Bone marrow (tissue), 2 donors: ENCODE measurements at regions not wholly inside any gene's neighbourhood (a gene's known extent, or its start where the extent isn't known, plus 50 kb on each side); places are given as distances from the start of the nearest gene placed in this dataset.
A peak's percentile ranks its signal among the peaks of the same experiment; 100 is the strongest.
"Not testable (repeated sequence)": the region's sequence is repeated elsewhere in the genome, so short reads cannot be mapped to it uniquely, and the experiment has no call there.

Source experiments
- DNase-seq, 2 donors: peaks; one replicate each; lab custom pipeline; 2025; lab: John Stamatoyannopoulos, UW

DNA sequence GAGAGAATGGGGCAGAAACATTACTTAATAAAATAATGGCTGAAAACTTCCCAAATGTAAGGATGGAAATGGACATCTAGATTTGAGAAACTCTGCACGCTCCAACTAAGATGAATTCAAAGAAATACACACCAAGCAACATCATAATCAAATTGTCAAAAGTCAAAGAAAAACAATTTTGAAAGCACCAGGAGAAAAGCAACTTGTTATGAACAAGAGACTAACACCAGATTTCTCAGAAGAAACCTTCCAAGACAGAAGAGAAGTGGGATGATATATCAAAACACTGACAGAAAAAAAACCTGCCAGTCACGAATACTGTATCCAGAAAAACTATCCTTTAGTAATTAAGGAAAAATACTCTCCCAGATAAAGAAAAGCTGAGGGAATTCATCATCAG is 208.6 kb upstream of the SAMSN1 start:
- no peak for DNase-seq

DNA sequence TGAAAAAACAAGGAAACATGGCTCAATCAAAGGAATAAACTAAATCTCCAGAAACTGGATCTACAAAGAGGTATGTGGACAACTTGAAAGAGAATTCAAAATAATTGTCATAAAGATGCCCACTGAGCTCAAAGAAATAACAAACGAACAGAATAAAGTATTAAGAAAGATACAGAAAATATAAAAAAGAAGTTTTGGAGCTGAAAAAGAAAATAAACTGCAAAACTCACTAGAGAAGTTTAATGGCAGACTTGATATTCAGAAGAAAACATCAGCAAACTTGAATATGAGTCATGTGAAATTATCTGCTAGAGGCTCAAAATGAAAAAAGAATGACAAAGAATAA is 208.1 kb upstream of the SAMSN1 start:
- no peak for DNase-seq

DNA sequence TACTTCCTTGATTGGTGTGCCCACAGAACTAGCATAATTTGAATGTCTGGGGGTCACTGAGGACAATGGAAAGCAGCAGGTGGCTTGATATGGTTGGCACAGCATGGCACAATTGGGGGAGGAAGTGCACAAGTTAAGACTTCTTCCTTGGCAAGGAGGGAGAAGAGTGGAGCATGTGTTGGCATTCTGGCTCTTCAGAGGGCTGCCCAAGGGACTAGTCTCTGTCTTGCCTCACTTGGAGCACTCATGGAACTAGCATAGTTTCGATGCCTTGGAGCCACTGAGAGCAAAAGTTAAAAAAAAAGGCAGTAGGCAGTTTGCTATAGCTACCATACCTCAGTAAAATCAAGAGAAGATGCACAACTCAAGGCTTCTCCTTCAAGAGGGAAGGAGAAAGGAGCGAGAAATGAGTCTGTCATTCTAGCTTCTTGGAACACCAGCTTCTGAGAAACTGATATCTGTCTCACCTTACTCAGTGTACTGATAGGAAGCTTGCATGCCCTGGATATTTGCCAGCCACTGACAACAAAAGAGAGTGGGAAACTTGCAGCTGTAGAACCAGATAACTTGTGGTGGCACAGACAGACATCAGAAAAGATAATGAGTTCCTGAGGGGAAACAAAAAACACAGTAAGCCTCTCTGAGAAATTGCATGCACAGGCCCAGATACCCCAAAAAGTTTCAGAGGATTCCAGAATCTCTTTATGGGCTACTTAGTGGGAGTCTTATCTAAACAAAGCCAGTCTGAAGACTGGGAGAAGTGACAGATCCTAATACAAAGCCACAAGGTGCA is 207.5 kb upstream of the SAMSN1 start:
- DNase-seq: no peak

DNA sequence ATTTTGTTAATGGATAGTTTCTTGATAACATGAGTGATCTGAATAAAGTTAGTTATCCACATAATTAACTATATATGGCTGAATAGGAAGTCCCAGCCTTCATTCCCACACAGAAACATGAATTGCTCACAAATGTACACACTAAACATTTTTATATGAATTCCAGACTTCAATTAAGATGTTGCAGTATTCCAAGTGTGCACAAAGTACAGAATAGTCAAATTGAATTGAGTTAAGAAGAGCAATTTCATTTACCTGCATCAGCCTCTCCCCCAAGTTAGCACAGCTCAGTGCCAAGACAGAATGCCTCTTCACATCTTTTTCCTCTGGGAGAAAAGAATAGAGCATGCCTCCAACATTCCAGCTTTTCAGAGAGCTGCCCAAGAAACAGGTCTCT is 207.0 kb upstream of the SAMSN1 start:
- no peak for DNase-seq

DNA sequence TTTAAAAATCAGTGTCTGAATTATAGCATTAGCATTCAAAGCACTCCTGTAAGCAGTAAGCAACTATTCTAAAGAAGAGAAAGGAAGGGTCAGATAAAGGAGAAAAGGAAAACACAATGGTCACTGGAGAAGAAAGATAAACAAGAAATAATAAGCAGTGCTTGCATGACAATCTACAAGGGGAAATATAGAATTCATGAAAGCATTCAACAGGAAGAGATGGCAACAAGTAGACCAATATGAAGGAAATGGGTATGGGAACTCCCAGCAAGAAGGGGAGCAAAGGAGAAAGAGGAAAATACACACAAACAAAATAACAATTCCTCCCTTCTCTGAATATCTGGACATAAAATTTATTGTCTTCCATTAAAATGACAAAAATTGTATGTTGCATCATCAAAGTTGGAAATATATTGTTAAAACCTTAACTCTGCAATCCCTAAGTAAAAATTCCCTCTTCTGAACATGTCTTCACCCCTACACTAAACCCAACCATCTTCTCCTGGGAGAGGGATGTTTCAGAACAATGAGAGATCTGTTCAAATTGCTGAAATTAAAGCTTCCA is 206.3 kb upstream of the SAMSN1 start:
- no peak for DNase-seq

DNA sequence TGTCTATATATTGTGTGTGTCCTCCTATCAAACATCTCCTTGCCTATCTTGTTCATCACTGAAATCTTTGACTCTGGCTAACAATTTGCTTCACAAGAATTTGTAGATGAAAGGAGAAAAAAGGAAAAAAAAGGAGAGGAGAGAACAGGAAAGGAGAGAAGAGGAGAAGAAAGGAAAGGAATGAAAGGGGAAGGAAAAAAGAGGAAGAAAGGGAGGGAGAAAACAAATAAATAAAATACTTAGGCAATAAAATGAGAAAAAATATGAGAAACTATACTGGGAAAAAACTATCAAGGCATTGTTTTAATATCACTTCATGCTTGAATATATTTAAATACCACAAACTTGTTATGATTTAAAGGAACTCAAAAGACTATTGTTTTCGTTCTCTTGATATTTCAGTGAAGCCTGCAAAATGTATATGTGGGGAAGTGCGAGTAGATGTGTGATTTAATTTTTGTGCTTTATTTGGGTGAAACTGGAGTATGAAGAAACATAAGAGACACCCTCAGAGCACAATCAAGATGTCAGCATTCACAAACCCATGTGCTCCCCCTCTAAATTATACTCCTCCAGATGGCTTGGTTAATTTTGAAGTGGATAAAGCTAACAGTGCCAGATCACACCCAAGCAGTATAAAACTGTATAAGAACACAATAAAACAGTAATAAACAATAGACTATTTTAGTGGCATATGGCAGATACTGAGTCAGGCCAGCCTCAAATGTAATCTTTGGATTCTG is 205.7 kb upstream of the SAMSN1 start:
- DNase-seq: no peak

DNA sequence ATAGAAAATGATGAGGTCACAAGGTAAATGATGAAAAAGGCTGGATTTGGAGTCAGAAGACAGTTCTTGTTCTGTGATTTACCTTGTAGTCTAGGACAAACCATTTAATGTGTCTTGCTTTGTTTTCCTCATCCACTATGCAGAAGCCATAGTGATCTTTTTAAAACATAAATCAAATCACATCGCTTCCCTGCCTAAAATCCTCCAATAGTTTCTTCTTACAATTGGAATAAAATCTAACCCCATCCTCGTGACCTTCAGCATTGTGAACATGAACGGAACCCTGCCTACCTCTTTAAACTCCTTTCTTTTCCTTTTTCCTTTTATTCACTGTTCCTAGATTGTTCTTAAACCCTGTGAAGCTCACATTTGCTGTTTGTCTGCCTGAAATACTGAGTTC is 204.9 kb upstream of the SAMSN1 start:
- DNase-seq: no peak

DNA sequence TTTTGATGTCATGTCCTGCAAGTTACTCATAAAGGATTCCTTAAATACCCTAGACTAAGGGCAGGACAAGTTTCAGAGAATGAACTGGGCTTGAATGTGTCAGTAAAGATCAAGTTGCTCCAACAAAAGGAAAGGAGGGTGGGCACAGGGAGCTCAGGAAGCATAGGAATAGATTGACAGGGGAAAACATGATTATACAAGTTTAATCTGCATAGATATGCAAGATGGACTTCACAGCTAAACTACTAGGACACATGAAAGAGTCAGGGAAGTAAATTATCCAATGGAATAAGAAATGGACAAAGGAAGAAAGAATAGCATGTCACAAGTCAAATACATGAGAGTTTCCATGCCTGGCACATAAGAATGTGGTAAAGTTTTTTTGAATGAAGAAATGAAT is 203.9 kb upstream of the SAMSN1 start:
- DNase-seq: no peak

DNA sequence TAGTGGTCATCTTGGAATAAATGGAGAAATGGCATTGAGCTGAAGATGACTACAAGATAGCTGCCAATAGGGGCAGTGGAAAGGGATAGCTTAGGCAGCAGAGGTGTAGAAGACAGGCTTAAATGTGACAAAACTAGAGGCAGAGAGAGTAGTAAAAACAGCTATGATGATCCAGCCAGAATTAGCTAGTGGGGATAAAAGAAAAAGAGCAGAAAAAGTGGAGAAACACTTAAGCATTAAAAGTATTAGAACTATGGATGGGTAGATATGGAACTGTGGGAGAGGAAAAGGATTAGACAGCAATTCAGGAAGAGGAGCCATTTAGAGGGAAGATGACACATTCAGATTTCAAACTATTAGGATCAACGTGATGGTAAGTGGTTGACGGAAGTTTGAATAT is 202.5 kb upstream of the SAMSN1 start:
- DNase-seq: no peak

DNA sequence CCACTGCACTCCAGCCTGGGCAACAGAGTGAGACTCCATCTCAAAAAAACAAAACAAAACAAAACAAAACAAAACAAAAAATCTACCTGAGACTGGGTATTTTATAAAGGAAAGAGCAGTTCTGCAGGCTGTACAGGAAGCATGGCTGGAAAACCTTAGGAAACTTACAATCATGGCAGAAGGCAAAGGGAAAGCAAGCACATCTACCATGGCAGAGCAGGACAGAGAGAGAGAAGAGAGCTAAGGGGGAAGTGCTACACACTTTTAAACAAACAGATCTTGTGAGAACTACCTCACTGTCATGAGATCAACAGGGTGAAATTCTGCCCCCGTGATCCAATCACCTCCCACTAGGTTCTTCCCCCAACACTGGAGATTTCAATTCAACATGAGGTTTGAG is 198.3 kb upstream of the SAMSN1 start:
- DNase-seq: no peak

DNA sequence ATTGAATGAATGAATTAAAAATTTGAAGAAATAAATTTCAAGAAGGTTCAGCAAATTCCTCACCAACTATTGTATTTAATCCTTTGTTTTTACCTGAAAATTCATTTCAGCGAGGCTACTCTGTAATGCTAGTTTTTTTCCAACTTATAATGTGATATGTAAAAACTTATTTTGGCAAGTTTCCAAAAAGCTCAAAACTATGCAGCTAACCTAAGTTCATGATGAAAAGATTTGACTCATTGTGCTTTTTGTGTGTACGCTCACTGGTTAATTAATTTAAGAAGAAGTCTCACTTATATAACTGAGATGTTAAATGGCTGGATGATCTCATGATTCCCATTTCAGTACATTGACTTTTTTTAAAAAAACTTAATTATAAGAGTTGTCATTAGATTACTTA is 196.0 kb upstream of the SAMSN1 start:
- DNase-seq: no peak

DNA sequence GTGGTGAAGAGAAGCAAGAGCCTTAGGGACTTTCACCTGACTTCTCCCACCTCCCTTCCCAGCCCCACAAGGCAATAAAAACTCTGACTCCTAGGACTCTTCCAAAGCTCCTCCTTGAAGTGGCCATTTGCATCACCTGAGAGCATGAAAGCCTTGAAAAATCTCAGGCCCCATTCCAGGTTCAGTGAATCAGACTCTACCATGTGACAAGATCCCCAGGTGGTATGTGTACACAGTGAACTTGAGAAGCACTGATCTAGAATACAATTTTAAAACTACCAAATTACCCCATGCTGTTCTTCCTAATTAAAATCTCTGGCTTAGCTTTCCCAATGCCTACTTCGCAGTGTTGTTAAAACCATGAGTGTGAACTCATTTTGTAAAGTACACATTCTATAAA is 195.1 kb upstream of the SAMSN1 start:
- DNase-seq: no peak

DNA sequence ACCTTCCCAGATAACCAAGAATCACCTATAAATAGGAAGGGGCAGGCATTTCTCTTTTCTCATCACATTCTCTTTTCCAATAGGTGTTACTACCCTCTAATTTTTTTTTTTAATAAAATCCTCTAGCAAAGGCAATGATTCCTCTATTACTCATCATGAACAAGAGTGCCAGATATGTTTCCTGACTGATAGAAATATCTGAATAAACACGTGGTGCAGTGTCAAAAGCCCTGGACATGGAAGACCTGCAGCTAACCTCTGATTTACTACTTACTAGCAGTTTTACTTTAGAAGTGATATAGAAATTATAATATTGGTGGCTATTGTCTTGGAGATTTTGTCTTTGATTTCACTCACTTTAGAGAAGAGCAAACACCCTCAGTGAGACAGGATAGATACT is 194.6 kb upstream of the SAMSN1 start:
- DNase-seq: no peak

DNA sequence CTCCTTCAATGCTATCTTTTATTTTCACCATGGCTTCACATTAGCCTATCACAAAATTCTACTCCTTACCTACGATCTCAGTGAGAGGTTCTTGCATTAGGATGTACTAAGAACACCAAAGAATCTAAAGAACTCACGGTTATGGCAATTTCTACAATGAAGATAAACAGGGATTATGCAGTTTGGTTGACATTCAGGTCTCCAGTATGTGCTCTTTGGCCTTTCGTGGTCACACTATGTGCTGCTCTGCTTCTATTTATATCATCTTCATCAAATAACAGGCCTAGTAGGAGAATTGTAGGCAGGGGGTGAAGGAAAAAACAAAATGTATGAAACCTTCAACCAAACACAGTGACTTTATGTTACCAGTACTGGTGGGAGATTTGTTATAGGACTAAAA is 194.0 kb upstream of the SAMSN1 start:
- DNase-seq: no peak

DNA sequence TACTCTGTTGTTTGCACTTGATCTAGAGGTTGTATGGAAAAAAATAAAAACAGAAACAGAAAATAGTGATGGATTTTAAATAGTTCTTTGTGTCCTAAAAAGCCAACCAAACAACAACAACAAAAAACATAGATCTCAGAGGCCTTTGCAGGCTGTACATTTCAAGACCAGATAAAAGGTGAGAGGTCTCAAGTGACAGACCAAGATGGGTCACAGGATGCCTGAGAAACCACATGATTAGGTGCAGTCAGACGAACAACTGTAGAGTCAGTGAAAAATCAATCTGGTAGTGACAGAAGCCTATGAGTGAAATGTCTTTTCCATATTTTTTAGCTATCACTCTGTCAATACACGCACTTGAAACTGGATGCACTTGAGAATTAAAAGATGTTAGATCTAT is 193.5 kb upstream of the SAMSN1 start:
- DNase-seq: no peak

DNA sequence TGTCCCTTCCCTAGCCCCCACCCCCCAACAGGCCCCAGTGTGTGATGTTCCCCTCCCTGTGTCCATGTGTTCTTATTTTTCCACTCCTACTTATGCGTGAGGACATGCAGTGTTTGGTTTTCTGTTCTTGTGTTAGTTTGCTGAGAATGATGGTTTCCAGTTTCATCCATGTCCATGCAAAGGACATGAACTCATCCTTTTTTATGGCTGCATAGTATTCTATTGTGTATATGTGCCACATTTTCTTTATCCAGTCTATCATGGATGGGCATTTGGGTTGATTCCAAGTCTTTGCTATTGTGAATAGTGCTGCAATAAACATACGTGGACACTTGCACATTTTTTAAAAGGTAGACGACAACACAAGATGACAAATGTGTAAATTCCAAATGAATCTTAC is 192.5 kb upstream of the SAMSN1 start:
- not testable (repeated sequence) for DNase-seq

DNA sequence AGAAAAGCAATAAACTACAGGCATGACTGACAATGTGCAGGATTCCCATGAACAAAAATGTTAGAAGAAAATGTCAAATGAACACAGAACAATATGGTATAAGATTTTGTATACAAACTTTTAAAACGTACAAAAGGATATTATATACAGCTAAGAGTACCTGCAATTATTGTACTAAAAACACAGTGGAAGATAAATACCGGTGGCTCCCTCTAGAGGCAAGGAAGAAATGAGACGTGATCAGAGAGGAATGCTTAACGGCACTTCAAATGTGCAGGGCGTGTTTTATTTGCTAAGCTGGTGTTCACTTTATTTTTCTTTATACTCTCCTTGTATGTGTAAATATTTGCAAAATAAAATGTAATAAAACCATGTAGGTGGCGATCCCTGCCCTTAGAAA is 191.8 kb upstream of the SAMSN1 start:
- DNase-seq: peak in 1 of 2 donors; percentile 57

DNA sequence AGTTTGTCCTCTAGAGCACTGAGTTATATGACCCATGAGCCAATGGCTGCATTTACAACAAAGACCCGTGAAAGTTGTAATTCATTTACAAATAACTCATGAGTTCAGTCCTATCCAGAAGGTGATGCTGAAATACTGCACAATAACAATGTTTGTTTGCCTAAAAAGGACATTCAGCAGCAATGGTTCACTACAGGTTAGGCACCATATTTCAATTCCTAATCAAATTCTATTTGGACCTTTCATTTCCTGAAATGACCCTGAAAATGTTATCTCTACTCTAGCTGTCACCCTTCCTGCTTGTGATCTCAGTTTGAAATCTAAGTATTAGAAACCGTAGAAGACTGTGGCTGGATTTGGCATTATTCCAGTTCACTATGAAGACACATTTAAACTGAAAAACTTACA is 191.2 kb upstream of the SAMSN1 start:
- no peak for DNase-seq

DNA sequence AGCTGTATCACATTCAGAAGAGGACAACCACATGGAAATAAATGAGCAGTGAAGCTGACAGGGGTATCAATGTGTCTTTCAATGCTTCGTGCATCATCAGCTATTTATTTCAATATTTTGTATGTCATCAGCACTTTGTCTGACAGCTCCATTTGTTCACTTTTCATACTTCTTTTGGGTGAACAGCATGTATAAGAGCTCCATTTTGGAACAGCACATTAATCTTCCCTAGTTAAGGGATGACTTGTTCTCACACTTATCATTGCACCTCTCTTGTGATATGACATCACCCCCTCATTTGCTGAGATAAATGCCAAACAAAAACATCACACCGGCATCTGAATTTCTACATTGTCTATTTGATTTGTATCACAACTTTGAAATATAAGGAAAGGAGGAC is 190.6 kb upstream of the SAMSN1 start:
- DNase-seq: no peak

DNA sequence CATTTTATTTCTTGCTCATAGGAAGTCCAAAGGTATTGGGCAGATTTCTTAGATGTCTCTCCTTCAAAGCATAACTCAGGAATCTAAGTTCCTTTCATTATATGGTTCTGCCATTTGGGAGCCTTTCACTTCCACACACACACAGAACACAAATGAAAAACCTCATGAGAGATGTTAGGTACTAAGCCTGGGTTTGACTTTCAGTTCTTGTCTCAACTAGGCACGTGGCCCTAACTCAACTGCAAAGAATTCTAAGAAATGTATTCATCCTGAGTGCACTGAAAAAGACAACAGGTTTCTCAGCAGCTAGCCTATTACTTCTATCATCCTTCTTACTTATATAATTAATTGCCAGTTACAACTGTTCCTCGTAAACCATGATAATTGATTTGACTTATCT is 190.0 kb upstream of the SAMSN1 start:
- DNase-seq: no peak

DNA sequence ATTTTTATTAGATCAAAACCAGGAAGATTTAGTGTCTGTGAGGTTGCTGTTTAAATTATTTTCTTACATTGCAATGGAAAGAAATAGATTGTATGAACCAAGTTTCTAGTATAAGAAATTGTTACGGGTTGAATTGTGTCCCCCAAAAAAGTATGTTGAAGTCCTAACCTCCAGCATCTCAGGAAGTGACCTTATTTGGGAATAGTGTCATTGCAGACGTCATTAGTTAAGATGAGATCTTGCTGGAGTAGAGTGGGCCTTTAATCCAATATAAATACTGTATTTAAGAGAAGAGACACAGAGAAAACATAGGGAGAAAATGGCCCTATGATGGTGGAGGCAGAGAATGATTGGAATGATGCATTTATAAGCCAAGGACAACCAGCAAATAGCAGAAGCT is 188.7 kb upstream of the SAMSN1 start:
- no peak for DNase-seq

DNA sequence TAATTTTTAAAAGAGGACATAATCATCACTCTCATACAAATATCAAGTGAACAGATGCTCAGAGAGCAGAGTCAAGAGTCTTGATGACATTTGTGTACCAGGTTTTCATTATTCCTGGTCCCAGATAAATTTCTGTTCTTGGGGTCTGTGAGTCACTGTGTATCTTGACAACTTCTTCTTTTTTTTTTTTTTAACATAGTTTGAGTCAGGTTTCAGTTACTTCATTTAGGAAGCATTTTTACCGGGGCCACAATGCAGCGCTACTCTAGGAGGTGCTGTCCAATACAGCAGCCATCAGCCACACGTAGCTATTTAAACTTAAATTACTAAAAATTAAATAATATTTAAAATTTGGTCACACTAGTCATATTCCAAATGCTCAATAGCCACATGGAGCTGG is 188.1 kb upstream of the SAMSN1 start:
- DNase-seq: peak in 1 of 2 donors; percentile 80

DNA sequence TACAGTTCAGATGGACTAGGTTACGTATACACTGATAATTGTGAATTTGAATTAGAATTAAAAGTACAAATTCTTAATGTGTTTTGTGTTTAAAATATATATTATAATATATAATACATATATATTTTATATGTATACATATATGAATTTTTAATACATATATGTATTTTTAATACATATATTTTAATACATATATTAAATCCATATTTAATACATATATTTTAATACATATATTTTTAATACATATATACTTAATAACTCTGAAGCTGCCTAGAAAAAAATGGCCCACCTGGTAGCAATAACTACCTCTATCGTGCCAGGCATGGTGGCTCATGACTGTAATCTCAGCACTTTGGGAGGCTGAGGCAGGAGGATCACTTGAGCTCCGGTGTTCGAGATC is 179.1 kb upstream of the SAMSN1 start:
- no peak for DNase-seq
